Endothelial cell of umbilical vein (primary cell): ENCODE measurements at regions not wholly inside any gene's neighbourhood (a gene's known extent, or its start where the extent isn't known, plus 50 kb on each side); places are given as distances from the start of the nearest gene placed in this dataset.

Experiments used
- BruUV-seq: library from RNA; stranded (reverse); fragments of 400-500 nt; replicated peaks from 2 replicates; lab custom pipeline; 2021; lab: Mats Ljungman, UMichigan
- CTCF ChIA-PET: fragments of 300-600, 350-600 bp; sonication (Branson Sonifier 250); formaldehyde crosslinking; loops from one replicate; lab custom pipeline; 2021; ENCODE audit warnings: antibody characterized with exemption, inconsistent platforms; lab: Charles Lee
- POLR2A ChIA-PET: fragments of 300-600, 350-600 bp; sonication (Branson Sonifier 250); formaldehyde crosslinking; loops from one replicate; lab custom pipeline; 2021; ENCODE audit warnings: antibody characterized with exemption, inconsistent platforms; lab: Charles Lee
- DNase-seq: peaks from one replicate; pipeline ENCODE4 v3.0.0-alpha.2; 2011; ENCODE audit warnings: low read depth, low spot score
- FAIRE-seq: peaks from 2 replicates; lab custom pipeline; 2011; peaks lifted over from hg19 to GRCh38; lab: Jason Lieb, UNC
- H2AFZ ChIP-seq: 2 replicates; pipeline ENCODE4 v1.6.0; 2012; ENCODE audit warnings: low read depth, low read length, control low read depth, inconsistent platforms
- H3K27ac ChIP-seq: 2 replicates; pipeline ENCODE4 v1.5.1; 2011; ENCODE audit warnings: low read depth, mild to moderate bottlenecking, control low read depth, low read length, moderate library complexity; ENCODE audit not compliant: insufficient read depth
- H3K27me3 ChIP-seq, 2 experiments: 2 replicates each; pipeline versions ENCODE4 v1.6.0 to v1.6.1; 2011; ENCODE audit warnings: low read length in 2 of 2, mixed read lengths in 1 of 2; ENCODE audit not compliant: control insufficient read depth in 2 of 2, insufficient read depth in 2 of 2
- H3K36me3 ChIP-seq, 2 experiments: 2 replicates in 1 of 2; 3 replicates in 1 of 2; pipeline ENCODE4 v1.5.1; 2011; ENCODE audit warnings: low read length in 2 of 2, mild to moderate bottlenecking in 1 of 2, moderate library complexity in 1 of 2; ENCODE audit not compliant: control insufficient read depth in 2 of 2, insufficient read depth in 2 of 2; ENCODE audit errors: extremely low read depth in 1 of 2
- H3K4me1 ChIP-seq: 3 replicates; pipeline ENCODE4 v1.5.1; 2011; ENCODE audit warnings: mild to moderate bottlenecking, low read length; ENCODE audit not compliant: control insufficient read depth, insufficient read depth; ENCODE audit errors: extremely low read depth
- H3K4me2 ChIP-seq: 2 replicates; pipeline ENCODE4 v1.6.1; 2011; ENCODE audit warnings: low read length, control low read depth, mixed read lengths; ENCODE audit not compliant: insufficient read depth
- H3K4me3 ChIP-seq, 3 experiments: fragments of 200-600 bp in 1 of 3; sonication (generic), shearing (Covaris generic) in 1 of 3; replicated peaks in 1 of 3; 2 replicates each; pipeline ENCODE4 v1.5.1; 2011 to 2016; ENCODE audit warnings: control low read depth in 3 of 3, low read length in 3 of 3, mild to moderate bottlenecking in 2 of 3, inconsistent platforms in 1 of 3, low read depth in 1 of 3, moderate library complexity in 1 of 3; ENCODE audit not compliant: insufficient read depth in 1 of 3
- H3K79me2 ChIP-seq: 2 replicates; pipeline ENCODE4 v1.6.0; 2012; ENCODE audit warnings: low read length, inconsistent platforms; ENCODE audit not compliant: control insufficient read depth, insufficient read depth
- H3K9ac ChIP-seq: replicated peaks from 2 replicates; pipeline ENCODE3; 2011; ENCODE audit warnings: low read length, control low read depth; ENCODE audit not compliant: insufficient read depth; ENCODE audit errors: extremely low read depth
- H3K9me1 ChIP-seq: replicated peaks from 3 replicates; pipeline ENCODE4 v1.6.0; 2011; ENCODE audit warnings: mild to moderate bottlenecking, low read length; ENCODE audit not compliant: control insufficient read depth, insufficient read depth; ENCODE audit errors: extremely low read depth
- H3K9me3 ChIP-seq: replicated peaks from 2 replicates; pipeline ENCODE4 v1.5.1; 2012; ENCODE audit warnings: low read length, inconsistent platforms; ENCODE audit not compliant: control insufficient read depth, insufficient read depth
- H4K20me1 ChIP-seq: replicated peaks from 2 replicates; pipeline ENCODE3; 2011; ENCODE audit warnings: mild to moderate bottlenecking, low read length; ENCODE audit not compliant: control insufficient read depth, insufficient read depth; ENCODE audit errors: extremely low read depth
- EZH2 ChIP-seq: IDR thresholded peaks from 2 replicates; pipeline ENCODE4 v1.6.1; 2012; ENCODE audit warnings: borderline replicate concordance, low read depth, mild to moderate bottlenecking, moderate library complexity, low read length, inconsistent platforms; ENCODE audit not compliant: severe bottlenecking
- FOS ChIP-seq: IDR thresholded peaks from 2 replicates; pipeline ENCODE4 v1.6.1; 2011; ENCODE audit warnings: mild to moderate bottlenecking, low read length, moderate library complexity, borderline replicate concordance; ENCODE audit not compliant: insufficient read depth
- GATA2 ChIP-seq: IDR thresholded peaks from 2 replicates; pipeline ENCODE4 v1.7.0; 2011; ENCODE audit warnings: low read depth, mild to moderate bottlenecking, moderate library complexity, mixed read lengths, low read length; ENCODE audit not compliant: insufficient read length, insufficient read depth
- POLR2AphosphoS5 ChIP-seq: IDR thresholded peaks from 2 replicates; pipeline ENCODE4 v1.6.1; 2012; ENCODE audit warnings: low read depth, mild to moderate bottlenecking, control low read depth, low read length, moderate library complexity; ENCODE audit not compliant: insufficient read depth
- dilution Hi-C: fragments of 300-500 bp; cut with MboI; formaldehyde crosslinking; loops from one replicate; pipeline ENCODE4 v1.15.0; 2019; ENCODE audit warnings: low sequenced_read_pairs; ENCODE audit not compliant: extremely low pct_ligation_motif_present
- intact Hi-C: fragments of 100-400 bp; cut with micrococcal nuclease; formaldehyde crosslinking; loops from one replicate; pipeline ENCODE4 v1.10.0; 2022

GRCh38 chr4:13316354-13316753 is 167.8 kb downstream of the RAB28 start:
- Histone ChIP-seq H3K27me3 (no peaks in the 10 kb centered on the region), H3K27ac (no peak overlapping the region), H3K79me2 (no peaks in the 10 kb centered on the region), H3K9me3 (no peaks in the 10 kb centered on the region), H2AFZ (no peak overlapping the region), H3K9me1 (no peaks in the 10 kb centered on the region), H3K4me1 (no peaks in the 10 kb centered on the region), H3K4me3 (no peak overlapping the region), H3K9ac (no peak overlapping the region), H3K4me2 (no peak overlapping the region), H3K36me3 (no peaks in the 10 kb centered on the region), H4K20me1 (no peaks in the 10 kb centered on the region)
- DNase-seq (no peak), FAIRE-seq (no peak)
- ChIA-PET CTCF (no interaction called here), POLR2A (no interaction called here)
- dilution Hi-C loops (no loop called here), intact Hi-C loops (no loop called here)
- no TSS peak for BruUV-seq
- TF ChIP-seq FOS (no peak), GATA2 (no peak)

GRCh38 chr4:13313856-13314255 is 170.3 kb downstream of the RAB28 start:
- no peak overlapping the region for H2AFZ ChIP-seq
- CTCF ChIA-PET = no interaction called here
- H3K4me2 ChIP-seq = no peak overlapping the region
- no peaks in the 10 kb centered on the region for H3K79me2 ChIP-seq
- dilution Hi-C loops (no loop called here), intact Hi-C loops (no loop called here)
- H3K36me3 ChIP-seq = no peaks in the 10 kb centered on the region
- H4K20me1 ChIP-seq = no peaks in the 10 kb centered on the region
- TF ChIP-seq EZH2 = no peak
- no peak for TF ChIP-seq POLR2AphosphoS5
- BruUV-seq = no TSS peak
- H3K9ac ChIP-seq = no peak overlapping the region
- H3K4me1 ChIP-seq = no peaks in the 10 kb centered on the region
- H3K27ac ChIP-seq = no peak overlapping the region
- no peaks in the 10 kb centered on the region for H3K27me3 ChIP-seq
- POLR2A ChIA-PET = no interaction called here
- H3K4me3 ChIP-seq = no peak overlapping the region
- DNase-seq (no peak), FAIRE-seq (no peak)
- no peaks in the 10 kb centered on the region for H3K9me3 ChIP-seq
- H3K9me1 ChIP-seq = no peaks in the 10 kb centered on the region
